Brain microvascular endothelial cell (primary cell): ENCODE measurements at regions not wholly inside any gene's neighbourhood (a gene's known extent, or its start where the extent isn't known, plus 50 kb on each side); places are given as distances from the start of the nearest gene placed in this dataset.
A peak's percentile ranks its signal among the peaks of the same experiment; 100 is the strongest.

Experiments
- DNase-seq: peaks from one replicate; pipeline ENCODE4 v3.0.0-alpha.2; 2020
- H3K27ac ChIP-seq: fragments of 250-450 bp; sonication (Bioruptor Pico); 2 replicates; pipeline ENCODE4 v1.5.1; 2020; ENCODE audit warnings: mild to moderate bottlenecking, moderate library complexity
- H3K27me3 ChIP-seq: fragments of 250-450 bp; sonication (Bioruptor Pico); replicated peaks from 2 replicates; pipeline ENCODE4 v1.5.1; 2020; ENCODE audit warnings: mild to moderate bottlenecking
- H3K36me3 ChIP-seq: fragments of 250-450 bp; sonication (Bioruptor Pico); replicated peaks from 2 replicates; pipeline ENCODE4 v1.5.1; 2020; ENCODE audit warnings: mild to moderate bottlenecking
- H3K4me3 ChIP-seq: 2 replicates; pipeline ENCODE4 v1.5.1; 2011; ENCODE audit warnings: low read depth, mild to moderate bottlenecking, control low read depth, low read length, moderate library complexity
- CTCF ChIP-seq: IDR thresholded peaks from 2 replicates; pipeline ENCODE4 v1.5.1; 2011; ENCODE audit warnings: low read depth, mild to moderate bottlenecking, moderate library complexity, low read length, control low read depth, inconsistent platforms; ENCODE audit errors: missing control alignments
- in situ Hi-C: cut with HindIII; loops from 2 replicates; pipeline ENCODE4 v1.10.0; 2017; ENCODE audit warnings: low sequenced_read_pairs, low pct_ligation_motif_present

DNA sequence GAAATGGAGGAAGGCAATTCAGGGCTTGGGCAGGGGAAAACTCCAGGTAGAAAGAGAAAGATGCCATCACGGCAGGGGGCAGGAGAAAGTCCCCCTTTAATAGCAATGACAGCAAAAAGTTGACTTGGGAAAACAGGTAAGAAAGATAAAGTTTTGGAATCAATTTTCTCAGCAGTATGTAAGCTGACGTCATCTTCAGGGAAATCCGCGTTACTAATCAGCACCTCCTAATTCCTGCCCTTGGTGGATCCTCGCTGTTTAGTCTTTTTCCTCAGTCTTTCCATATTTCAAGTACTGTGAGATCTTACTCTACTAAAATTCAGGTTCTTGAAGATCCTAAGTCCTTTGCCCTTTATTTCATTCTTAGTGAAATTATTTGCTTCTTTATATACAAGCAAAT lies 233.0 kb downstream of the MREG start:
- no peak overlapping the region for H3K4me3 ChIP-seq
- no peaks in the 10 kb centered on the region for H3K36me3 ChIP-seq
- H3K27me3 ChIP-seq, result no peaks in the 10 kb centered on the region
- in situ Hi-C loops, result loop anchor here (25.0 kb wide), 1 partner anchor 132 kb away; no protein-coding TSS in a partner anchor
- no peak for TF ChIP-seq CTCF
- H3K27ac ChIP-seq, result no peak overlapping the region
- no peak for DNase-seq

GRCh38 chr2:215779912-215780311 lies 233.4 kb downstream of the MREG start:
- no peak for TF ChIP-seq CTCF
- Histone ChIP-seq H3K36me3 (no peaks in the 10 kb centered on the region), H3K27ac (no peak overlapping the region), H3K4me3 (no peak overlapping the region), H3K27me3 (no peaks in the 10 kb centered on the region)
- no peak for DNase-seq
- in situ Hi-C loops, result loop anchor here (25.0 kb wide), 1 partner anchor 132 kb away; no protein-coding TSS in a partner anchor

GRCh38 chr2:215777465-215778044 lies 235.8 kb downstream of the MREG start:
- Histone ChIP-seq H3K27ac (no peak overlapping the region), H3K36me3 (no peaks in the 10 kb centered on the region), H3K27me3 (no peaks in the 10 kb centered on the region), H3K4me3 (no peak overlapping the region)
- DNase-seq, result no peak
- in situ Hi-C loops, result loop anchor here (25.0 kb wide), 1 partner anchor 135 kb away; no protein-coding TSS in a partner anchor
- no peak for TF ChIP-seq CTCF

DNA sequence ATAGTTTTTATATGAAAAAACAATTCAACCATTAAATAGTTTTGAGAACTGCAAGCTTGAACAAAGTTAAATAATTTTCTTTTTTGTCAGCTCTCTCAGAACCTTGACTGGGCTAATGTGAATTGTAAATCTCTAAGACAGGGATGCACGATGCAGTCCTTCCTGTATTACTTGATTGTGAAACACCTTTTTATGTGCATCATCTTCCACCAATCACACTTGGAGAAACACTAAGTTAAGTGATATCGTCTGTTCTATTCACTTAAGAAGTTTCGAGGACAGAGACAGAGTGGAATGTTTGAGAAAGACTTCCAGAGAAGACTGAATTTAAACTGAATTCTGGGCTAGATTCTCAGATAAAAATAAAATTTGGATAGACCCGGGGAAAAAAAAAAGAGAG lies 238.2 kb downstream of the MREG start:
- in situ Hi-C loops, result loop anchor here (25.0 kb wide), 1 partner anchor 137 kb away; no protein-coding TSS in a partner anchor
- peak overlapping the region; percentile 99 for H3K27ac ChIP-seq
- no peak for DNase-seq

DNA sequence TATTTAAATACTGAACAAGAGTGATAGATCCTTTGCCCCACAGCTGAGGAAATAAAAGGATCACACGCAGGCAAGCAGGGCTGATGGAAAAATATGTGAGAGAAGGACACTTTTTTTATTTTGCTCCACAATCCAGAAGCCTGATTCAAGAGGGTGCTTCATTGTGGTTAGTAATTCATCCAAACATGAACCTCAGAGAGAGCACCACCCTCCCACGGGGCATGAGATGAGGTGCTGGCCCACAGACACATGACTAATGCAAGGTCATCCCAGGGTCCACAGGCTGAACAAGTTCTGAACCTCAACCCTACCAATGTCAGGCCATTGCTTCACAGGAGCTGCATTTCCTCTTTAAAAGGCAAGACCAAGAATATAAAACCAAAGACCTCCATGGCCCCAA lies 239.6 kb downstream of the MREG start:
- no peak overlapping the region for H3K4me3 ChIP-seq
- peak overlapping the region; percentile 99 for H3K27ac ChIP-seq
- TF ChIP-seq CTCF, result no peak
- no peaks in the 10 kb centered on the region for H3K27me3 ChIP-seq
- in situ Hi-C loops, result no loop called here
- no peaks in the 10 kb centered on the region for H3K36me3 ChIP-seq
- DNase-seq, result peak; percentile 99

More for the DNA sequence above, 238.2 kb downstream of the MREG start:
- Histone ChIP-seq H3K27me3 (no peaks in the 10 kb centered on the region), H3K36me3 (no peaks in the 10 kb centered on the region), H3K4me3 (no peak overlapping the region)
- TF ChIP-seq CTCF, result no peak
